C4-2B (cell line): ENCODE measurements at regions not wholly inside any gene's neighbourhood (a gene's known extent, or its start where the extent isn't known, plus 50 kb on each side); places are given as distances from the start of the nearest gene placed in this dataset.

Source experiments
- ZFX ChIP-seq: fragments of 450-650 bp; IDR thresholded peaks from 2 replicates; pipeline ENCODE4 v1.6.1; 2017
- TF ChIP-seq, protein P1 (sequence below): fragments of 450-650 bp; conservative IDR thresholded peaks from 2 replicates; pipeline ENCODE4 v1.5.1; 2017; ENCODE audit warnings: mild to moderate bottlenecking

- TF ChIP-seq, protein P1, sequence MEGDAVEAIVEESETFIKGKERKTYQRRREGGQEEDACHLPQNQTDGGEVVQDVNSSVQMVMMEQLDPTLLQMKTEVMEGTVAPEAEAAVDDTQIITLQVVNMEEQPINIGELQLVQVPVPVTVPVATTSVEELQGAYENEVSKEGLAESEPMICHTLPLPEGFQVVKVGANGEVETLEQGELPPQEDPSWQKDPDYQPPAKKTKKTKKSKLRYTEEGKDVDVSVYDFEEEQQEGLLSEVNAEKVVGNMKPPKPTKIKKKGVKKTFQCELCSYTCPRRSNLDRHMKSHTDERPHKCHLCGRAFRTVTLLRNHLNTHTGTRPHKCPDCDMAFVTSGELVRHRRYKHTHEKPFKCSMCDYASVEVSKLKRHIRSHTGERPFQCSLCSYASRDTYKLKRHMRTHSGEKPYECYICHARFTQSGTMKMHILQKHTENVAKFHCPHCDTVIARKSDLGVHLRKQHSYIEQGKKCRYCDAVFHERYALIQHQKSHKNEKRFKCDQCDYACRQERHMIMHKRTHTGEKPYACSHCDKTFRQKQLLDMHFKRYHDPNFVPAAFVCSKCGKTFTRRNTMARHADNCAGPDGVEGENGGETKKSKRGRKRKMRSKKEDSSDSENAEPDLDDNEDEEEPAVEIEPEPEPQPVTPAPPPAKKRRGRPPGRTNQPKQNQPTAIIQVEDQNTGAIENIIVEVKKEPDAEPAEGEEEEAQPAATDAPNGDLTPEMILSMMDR = no peak
- no peak for TF ChIP-seq ZFX
These were observed 785.3 kb downstream of the ROBO2 start for GRCh38 chr3:77825001-77825827.
